ENCODE measurements at regions not wholly inside any gene's neighbourhood (a gene's known extent, or its start where the extent isn't known, plus 50 kb on each side); places are given as distances from the start of the nearest gene placed in this dataset.
"Not testable (repeated sequence)": the region's sequence is repeated elsewhere in the genome, so short reads cannot be mapped to it uniquely, and the experiment has no call there.

GRCh38 chr21:28282833-28283232 lies 709.8 kb downstream of the LTN1 start:
- Histone ChIP-seq H3K9me1 (replicated peaks; ENCODE audit: control insufficient read depth, extremely low read depth, insufficient read depth, low read length) (no peaks in the 10 kb centered on the region), H3K4me3 (replicated peaks in 1 of 3; ENCODE audit: insufficient read depth in 1 of 3, low read depth in 1 of 3, low read length in 3 of 3) (peak overlapping the region in 1 of 3 experiments; percentile 17), H3K79me2 (ENCODE audit: control insufficient read depth, insufficient read depth, low read length) (no peaks in the 10 kb centered on the region), H3K9ac (replicated peaks; ENCODE audit: extremely low read depth, insufficient read depth, low read length) (peak overlapping the region; percentile 56), H3K27ac (ENCODE audit: insufficient read depth, low read depth, low read length) (peak overlapping the region; percentile 68), H3K4me2 (ENCODE audit: insufficient read depth, low read length) (peak overlapping the region; percentile 41), H3K4me1 (ENCODE audit: control insufficient read depth, extremely low read depth, insufficient read depth, low read length) (peaks cover 21% of the 10 kb centered on the region), H3K9me3 (replicated peaks; ENCODE audit: control insufficient read depth, insufficient read depth, low read length) (no peaks in the 10 kb centered on the region), H2AFZ (ENCODE audit: low read depth, low read length) (peak overlapping the region; percentile 9), H3K36me3 (ENCODE audit: control insufficient read depth in 2 of 2, extremely low read depth in 1 of 2, insufficient read depth in 2 of 2, low read length in 2 of 2) (no peaks in the 10 kb centered on the region), H4K20me1 (replicated peaks; ENCODE audit: control insufficient read depth, extremely low read depth, insufficient read depth, low read length) (no peaks in the 10 kb centered on the region), H3K27me3 (ENCODE audit: control insufficient read depth in 2 of 2, insufficient read depth in 2 of 2, low read length in 2 of 2) (no peaks in the 10 kb centered on the region)
- ChIA-PET CTCF (interaction anchor here (0.8 to 2.0 kb wide), 7 partner anchors 15 to 463 kb away, joined by 3 to 23 read pairs (median 4); no protein-coding TSS in a partner anchor), POLR2A (no interaction called here)
- BruUV-seq (replicated peaks), result no TSS peak
- dilution Hi-C loops (cut with MboI; ENCODE audit: extremely low pct_ligation_motif_present, low sequenced_read_pairs) (no loop called here), intact Hi-C loops (cut with micrococcal nuclease) (loop anchor here (1.0 to 5.0 kb wide), 9 partner anchors 11 to 1441 kb away; no protein-coding TSS in a partner anchor)
- no peak for DNase-seq (ENCODE audit: low read depth, low spot score)
- no peak for TF ChIP-seq POLR2A (IDR thresholded peaks at IDR 0.05; ENCODE audit: low read depth, low read length)
- no peak for TF ChIP-seq POLR2AphosphoS5 (IDR thresholded peaks at IDR 0.05; ENCODE audit: insufficient read depth, low read depth, low read length)
- TF ChIP-seq EZH2 (IDR thresholded peaks at IDR 0.05; ENCODE audit: borderline replicate concordance, low read depth, low read length, severe bottlenecking), result no peak
- no peak for TF ChIP-seq FOS (IDR thresholded peaks at IDR 0.05; ENCODE audit: borderline replicate concordance, insufficient read depth, low read length)
- TF ChIP-seq JUN (IDR thresholded peaks at IDR 0.05; ENCODE audit: borderline replicate concordance, insufficient read depth, insufficient read length, low read depth), result no peak
- no peak for TF ChIP-seq CTCF (IDR thresholded peaks at IDR 0.05; ENCODE audit: extremely low read depth in 1 of 2, insufficient read depth in 1 of 2, low read depth in 1 of 2, low read length in 2 of 2)
- no peak for TF ChIP-seq MYC (IDR thresholded peaks at IDR 0.05; ENCODE audit: low read depth, low read length)
- TF ChIP-seq MAX (IDR thresholded peaks at IDR 0.05; ENCODE audit: insufficient read depth, insufficient read length), result no peak
- no peak for FAIRE-seq

GRCh38 chr21:28281357-28281756 lies 711.3 kb downstream of the LTN1 start:
- FAIRE-seq; H3K36me3 ChIP-seq (ENCODE audit: control insufficient read depth in 2 of 2, extremely low read depth in 1 of 2, insufficient read depth in 2 of 2, low read length in 2 of 2); DNase-seq (ENCODE audit: low read depth, low spot score); H3K9ac ChIP-seq (replicated peaks; ENCODE audit: extremely low read depth, insufficient read depth, low read length); H3K27ac ChIP-seq (ENCODE audit: insufficient read depth, low read depth, low read length); H4K20me1 ChIP-seq (replicated peaks; ENCODE audit: control insufficient read depth, extremely low read depth, insufficient read depth, low read length); H3K9me3 ChIP-seq (replicated peaks; ENCODE audit: control insufficient read depth, insufficient read depth, low read length); H2AFZ ChIP-seq (ENCODE audit: low read depth, low read length); H3K9me1 ChIP-seq (replicated peaks; ENCODE audit: control insufficient read depth, extremely low read depth, insufficient read depth, low read length); H3K4me3 ChIP-seq (replicated peaks in 1 of 3; ENCODE audit: insufficient read depth in 1 of 3, low read depth in 1 of 3, low read length in 3 of 3); BruUV-seq (replicated peaks); POLR2A ChIA-PET; dilution Hi-C loops (cut with MboI; ENCODE audit: extremely low pct_ligation_motif_present, low sequenced_read_pairs); H3K4me2 ChIP-seq (ENCODE audit: insufficient read depth, low read length); CTCF ChIA-PET; H3K79me2 ChIP-seq (ENCODE audit: control insufficient read depth, insufficient read depth, low read length); H3K27me3 ChIP-seq (ENCODE audit: control insufficient read depth in 2 of 2, insufficient read depth in 2 of 2, low read length in 2 of 2): not testable (repeated sequence)
- H3K4me1 ChIP-seq (ENCODE audit: control insufficient read depth, extremely low read depth, insufficient read depth, low read length), result peaks cover 21% of the 10 kb centered on the region
- intact Hi-C loops (cut with micrococcal nuclease), result loop anchor here (5.0 kb wide), 3 partner anchors 256 to 1439 kb away; no protein-coding TSS in a partner anchor
